SK-N-SH (cell line): ENCODE measurements at regions not wholly inside any gene's neighbourhood (a gene's known extent, or its start where the extent isn't known, plus 50 kb on each side); places are given as distances from the start of the nearest gene placed in this dataset.
"Not testable (repeated sequence)": the region's sequence is repeated elsewhere in the genome, so short reads cannot be mapped to it uniquely, and the experiment has no call there.

Source experiments
- CTCF ChIA-PET: fragments of 300-600, 350-600 bp; formaldehyde crosslinking; extraction: SDS; loops from one replicate; lab custom pipeline; 2021; lab: Yijun Ruan, JAX
- POLR2A ChIA-PET: fragments of 350-600 bp; sonication (Branson Sonifier 250); formaldehyde crosslinking; extraction: SDS; loops from one replicate; lab custom pipeline; 2020; ENCODE audit warnings: antibody characterized with exemption, inconsistent platforms; lab: Yijun Ruan, JAX
- DNase-seq: peaks from one replicate; pipeline ENCODE4 v3.0.0; 2012
- H2AFZ ChIP-seq: fragments of 200-600 bp; sonication (generic); 2 replicates; pipeline ENCODE4 v1.8.1; 2016; ENCODE audit warnings: antibody characterized with exemption, mild to moderate bottlenecking, low read depth
- H3F3A ChIP-seq: fragments of 200-600 bp; sonication (generic); replicated peaks from 2 replicates; pipeline ENCODE3; 2016; ENCODE audit warnings: antibody characterized with exemption, mild to moderate bottlenecking; ENCODE audit not compliant: insufficient read depth
- H3K27ac ChIP-seq, 2 experiments: fragments of 200-500 bp in 1 of 2; fragments of 200-600 bp in 1 of 2; sonication (Bioruptor generic) in 1 of 2; sonication (generic), shearing (Covaris generic) in 1 of 2; 2 replicates each; pipeline versions ENCODE4 v1.5.1 to v1.6.1; 2014 to 2016; ENCODE audit warnings: low read depth in 2 of 2, inconsistent platforms in 1 of 2, low read length in 1 of 2, mild to moderate bottlenecking in 1 of 2, mixed read lengths in 1 of 2
- H3K27me3 ChIP-seq: fragments of 200-600 bp; sonication (generic), shearing (Covaris generic); 2 replicates; pipeline ENCODE4 v1.6.1; 2016; ENCODE audit warnings: mixed run types; ENCODE audit not compliant: insufficient read depth
- H3K36me3 ChIP-seq, 2 experiments: fragments of 200-500 bp in 1 of 2; fragments of 200-600 bp in 1 of 2; sonication (Bioruptor generic) in 1 of 2; sonication (generic) in 1 of 2; replicated peaks in 1 of 2; 2 replicates each; pipeline versions ENCODE3 to v1.5.1; 2014 to 2016; ENCODE audit warnings: low read length in 1 of 2, mild to moderate bottlenecking in 1 of 2; ENCODE audit not compliant: insufficient read depth in 2 of 2, control insufficient read depth in 1 of 2
- H3K4me1 ChIP-seq, 2 experiments: fragments of 200-500 bp in 1 of 2; fragments of 200-600 bp in 1 of 2; sonication (Bioruptor generic) in 1 of 2; sonication (generic), shearing (Covaris generic) in 1 of 2; 2 replicates each; pipeline versions ENCODE4 v1.5.1 to v1.6.1; 2014 to 2016; ENCODE audit warnings: low read depth in 1 of 2, low read length in 1 of 2, mixed run types in 1 of 2; ENCODE audit not compliant: insufficient read depth in 2 of 2, control insufficient read depth in 1 of 2
- H3K4me2 ChIP-seq: fragments of 200-600 bp; sonication (generic), shearing (Covaris generic); 2 replicates; pipeline ENCODE4 v1.6.1; 2017; ENCODE audit warnings: mixed run types
- H3K4me3 ChIP-seq, 2 experiments: fragments of 200-500 bp in 1 of 2; fragments of 200-600 bp in 1 of 2; sonication (Bioruptor generic) in 1 of 2; sonication (generic), shearing (Covaris generic) in 1 of 2; 2 replicates each; pipeline versions ENCODE4 v1.5.1 to v1.8.1; 2014 to 2016; ENCODE audit warnings: low read depth in 2 of 2, inconsistent platforms in 1 of 2, low read length in 1 of 2, mild to moderate bottlenecking in 1 of 2, mixed read lengths in 1 of 2, moderate library complexity in 1 of 2
- H3K79me2 ChIP-seq: fragments of 200-600 bp; sonication (generic); 2 replicates; pipeline ENCODE4 v1.8.1; 2017; ENCODE audit warnings: mild to moderate bottlenecking; ENCODE audit not compliant: insufficient read depth
- H3K9ac ChIP-seq: fragments of 200-600 bp; sonication (generic); 2 replicates; pipeline ENCODE4 v1.6.1; 2017; ENCODE audit warnings: mixed run types
- H3K9me2 ChIP-seq: fragments of 200-600 bp; sonication (generic); 2 replicates; pipeline ENCODE4 v1.6.1; 2017; ENCODE audit warnings: mixed run types
- H3K9me3 ChIP-seq: fragments of 200-600 bp; sonication (generic); 2 replicates; pipeline ENCODE4 v1.6.1; 2017; ENCODE audit warnings: mixed run types, mild to moderate bottlenecking, moderate library complexity
- H4K20me1 ChIP-seq: fragments of 200-600 bp; sonication (generic); 2 replicates; pipeline ENCODE4 v1.6.1; 2017; ENCODE audit warnings: mild to moderate bottlenecking, mixed run types; ENCODE audit not compliant: insufficient read depth
- CHD2 ChIP-seq: fragments of 150-350 bp; IDR thresholded peaks from 2 replicates; pipeline ENCODE4 v1.6.1; 2018; ENCODE audit warnings: low read length; ENCODE audit not compliant: partially characterized antibody
- ELF1 ChIP-seq: IDR thresholded peaks from 2 replicates; pipeline ENCODE4 v1.4.0; 2012
- EZH2phosphoT487 ChIP-seq: fragments of 200-600 bp; sonication (generic); IDR thresholded peaks from 2 replicates; pipeline ENCODE4 v1.6.1; 2017; ENCODE audit warnings: low read depth, mixed run types, mild to moderate bottlenecking, antibody characterized with exemption, moderate library complexity, borderline replicate concordance
- FOSL2 ChIP-seq: IDR thresholded peaks from 2 replicates; pipeline ENCODE4 v1.4.0; 2012; ENCODE audit warnings: low read depth, mild to moderate bottlenecking, moderate library complexity, borderline replicate concordance
- FOXJ3 ChIP-seq: sonication (generic); formaldehyde crosslinking; IDR thresholded peaks from 2 replicates; pipeline ENCODE4 v1.5.1; 2020; ENCODE audit warnings: mild to moderate bottlenecking, missing genetic modification reagents
- FOXM1 ChIP-seq: IDR thresholded peaks from 2 replicates; pipeline ENCODE4 v1.4.0; 2012; ENCODE audit warnings: low read depth, mild to moderate bottlenecking
- GATA2 ChIP-seq: sonication (generic); formaldehyde crosslinking; IDR thresholded peaks from 2 replicates; pipeline ENCODE4 v1.5.0; 2020; ENCODE audit warnings: mild to moderate bottlenecking, missing genetic modification reagents
- JUND ChIP-seq: IDR thresholded peaks from 2 replicates; pipeline ENCODE4 v1.4.0; 2012
- MEF2A ChIP-seq: IDR thresholded peaks from 2 replicates; pipeline ENCODE4 v1.4.0; 2012; ENCODE audit warnings: low read depth, borderline replicate concordance
- NRF1 ChIP-seq: IDR thresholded peaks from 2 replicates; pipeline ENCODE4 v1.6.1; 2012; ENCODE audit warnings: low read depth, mild to moderate bottlenecking, low read length
- RAD21 ChIP-seq: IDR thresholded peaks from 2 replicates; pipeline ENCODE4 v1.6.1; 2012; ENCODE audit warnings: mild to moderate bottlenecking, low read length
- RCOR1 ChIP-seq: fragments of 150-350 bp; IDR thresholded peaks from 2 replicates; pipeline ENCODE4 v1.6.1; 2017; ENCODE audit warnings: antibody characterized with exemption, low read length
- RFX5 ChIP-seq: IDR thresholded peaks from 2 replicates; pipeline ENCODE4 v1.6.1; 2012; ENCODE audit warnings: mild to moderate bottlenecking, improper control_type of control experiment, low read length
- RXRA ChIP-seq: IDR thresholded peaks from 2 replicates; pipeline ENCODE4 v1.4.0; 2012; ENCODE audit warnings: low read depth, mild to moderate bottlenecking, borderline replicate concordance
- SIN3A ChIP-seq: IDR thresholded peaks from 2 replicates; pipeline ENCODE4 v1.6.1; 2012; ENCODE audit warnings: low read depth, mild to moderate bottlenecking, low read length, moderate library complexity, borderline replicate concordance
- SMC3 ChIP-seq: IDR thresholded peaks from 2 replicates; pipeline ENCODE4 v1.6.1; 2012; ENCODE audit warnings: low read depth, low read length, improper control_type of control experiment
- TAF1 ChIP-seq: IDR thresholded peaks from 2 replicates; pipeline ENCODE4 v1.6.1; 2012; ENCODE audit warnings: low read depth, mild to moderate bottlenecking, low read length, moderate library complexity, borderline replicate concordance
- WGBS: methylation state at CpG from one replicate; pipeline ENCODE4 v1.1.6; 2017; ENCODE audit warnings: low lambda C conversion rate; 5-methylcytosine and 5-hydroxymethylcytosine counted together
- TF ChIP-seq, protein P1 (sequence below): IDR thresholded peaks from 2 replicates; pipeline ENCODE4 v1.4.0; 2012; ENCODE audit warnings: low read depth
- TF ChIP-seq, protein P2 (sequence below): IDR thresholded peaks from 2 replicates; pipeline ENCODE4; 2012
- TF ChIP-seq, protein P3 (sequence below): fragments of 150-350 bp; IDR thresholded peaks from 2 replicates; pipeline ENCODE4 v1.6.1; 2017; ENCODE audit warnings: antibody characterized with exemption, low read length, low read depth, borderline replicate concordance
- TF ChIP-seq, protein P4 (sequence below): IDR thresholded peaks from 2 replicates; pipeline ENCODE4 v1.4.0; 2012; ENCODE audit warnings: low read depth, borderline replicate concordance

DNA sequence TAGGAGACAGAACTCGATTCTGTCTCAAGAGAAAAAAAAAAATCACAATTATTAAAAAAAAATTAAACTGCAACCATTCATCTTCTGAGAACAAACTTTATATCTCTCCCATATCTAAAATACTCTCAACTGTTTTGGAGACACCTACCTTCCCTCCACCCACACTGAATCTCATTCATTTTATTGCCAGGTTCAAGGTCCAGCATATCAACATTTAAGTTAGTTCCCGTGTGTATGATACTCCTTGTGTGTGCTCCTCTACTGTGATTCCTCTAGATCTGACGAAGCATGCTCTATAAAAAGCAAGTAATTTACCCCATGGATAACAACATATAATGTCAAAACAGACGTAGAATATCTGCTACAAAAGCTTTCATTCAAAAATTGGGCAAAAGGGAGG lies 351.8 kb upstream of the SORCS1 start:
- no peak overlapping the region for H3K4me3 ChIP-seq
- POLR2A ChIA-PET: no interaction called here
- no peak overlapping the region for H2AFZ ChIP-seq
- CTCF ChIA-PET: no interaction called here
- no peaks in the 10 kb centered on the region for H4K20me1 ChIP-seq
- H3K9me2 ChIP-seq: no peaks in the 10 kb centered on the region
- no peak overlapping the region for H3K9ac ChIP-seq
- H3K79me2 ChIP-seq: no peaks in the 10 kb centered on the region
- no peak overlapping the region for H3K4me2 ChIP-seq
- no peaks in the 10 kb centered on the region for H3F3A ChIP-seq
- H3K27me3 ChIP-seq: no peaks in the 10 kb centered on the region
- TF ChIP-seq NRF1: no peak
- no peak for TF ChIP-seq FOSL2
- TF ChIP-seq RCOR1: no peak
- TF ChIP-seq FOXJ3 (CRISPR knock-in tag): no peak
- no peak for TF ChIP-seq TAF1
- no peak for TF ChIP-seq RFX5
- TF ChIP-seq RAD21: no peak
- TF ChIP-seq, protein P1, sequence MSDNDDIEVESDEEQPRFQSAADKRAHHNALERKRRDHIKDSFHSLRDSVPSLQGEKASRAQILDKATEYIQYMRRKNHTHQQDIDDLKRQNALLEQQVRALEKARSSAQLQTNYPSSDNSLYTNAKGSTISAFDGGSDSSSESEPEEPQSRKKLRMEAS: no peak
- TF ChIP-seq MEF2A: no peak
- TF ChIP-seq SIN3A: no peak
- no peak for TF ChIP-seq CHD2
- TF ChIP-seq GATA2 (CRISPR knock-in tag): no peak
- DNase-seq: no peak
- no peaks in the 10 kb centered on the region for H3K4me1 ChIP-seq
- no peak overlapping the region for H3K27ac ChIP-seq
- H3K9me3 ChIP-seq: no peaks in the 10 kb centered on the region
- WGBS: 38% methylated on average over 4 of the region's 4 CpGs
- H3K36me3 ChIP-seq: no peaks in the 10 kb centered on the region

DNA sequence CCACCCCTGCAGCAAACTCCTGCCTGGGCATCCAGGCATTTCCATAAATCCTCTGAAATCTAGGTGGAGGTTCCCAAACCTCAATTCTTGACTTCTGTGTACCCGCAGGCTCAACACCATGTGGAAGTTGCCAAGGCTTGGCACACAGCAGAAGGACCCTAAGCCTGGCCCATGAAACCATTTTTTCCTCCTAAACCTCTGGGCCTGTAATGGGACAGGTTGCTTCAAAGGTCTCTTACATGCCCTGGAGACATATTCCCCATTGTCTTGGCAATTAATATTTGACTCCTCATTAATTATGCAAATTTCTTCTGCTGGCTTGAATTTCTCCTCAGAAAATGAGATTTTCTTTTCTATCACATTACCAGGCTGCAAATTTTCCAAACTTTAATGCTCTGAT lies 339.5 kb upstream of the SORCS1 start:
- H3K4me2 ChIP-seq, POLR2A ChIA-PET, CTCF ChIA-PET, H4K20me1 ChIP-seq, H2AFZ ChIP-seq, H3K9me3 ChIP-seq, H3K27me3 ChIP-seq, H3K4me1 ChIP-seq, H3K9ac ChIP-seq, H3K27ac ChIP-seq, H3K36me3 ChIP-seq, H3F3A ChIP-seq, H3K9me2 ChIP-seq, H3K79me2 ChIP-seq, DNase-seq, H3K4me3 ChIP-seq: not testable (repeated sequence)
- 0% methylated on average over 1 of the region's 1 CpG for WGBS

DNA sequence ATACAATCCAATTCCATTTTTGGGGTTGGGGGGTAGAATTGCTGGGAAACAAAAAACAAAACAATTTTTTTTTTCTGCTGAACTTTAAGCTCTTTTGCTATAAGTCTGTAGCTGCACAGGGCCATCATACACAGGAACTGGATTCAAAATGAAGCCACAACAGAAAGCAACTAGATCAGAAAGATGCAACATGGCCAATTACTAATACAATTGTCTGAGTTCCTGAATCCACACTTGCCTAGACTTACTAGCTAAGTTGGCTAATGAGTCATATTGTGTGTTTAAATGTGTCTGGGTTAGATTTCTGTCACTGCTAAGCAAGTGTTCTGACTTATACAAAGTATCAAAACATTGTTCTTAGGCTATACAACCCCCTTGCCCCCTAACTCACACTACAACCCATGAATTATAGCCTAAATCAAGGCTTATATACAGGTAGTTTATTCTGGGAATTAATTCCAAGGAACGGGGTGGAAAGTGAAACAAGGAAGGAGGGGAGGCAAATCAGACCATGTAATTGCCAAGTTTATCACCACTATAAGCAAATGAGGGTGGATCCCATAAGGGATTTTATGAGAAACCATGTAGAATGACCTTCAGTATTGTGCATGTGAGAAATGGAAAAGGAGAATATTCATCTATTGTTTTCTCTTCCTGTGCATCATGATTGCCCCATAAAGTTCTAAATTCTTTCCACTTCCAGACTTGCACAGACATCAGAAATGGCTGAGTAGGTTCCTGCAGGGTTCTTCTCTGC lies 337.9 kb upstream of the SORCS1 start:
- Histone ChIP-seq H3K4me1 (peaks cover 0 to 4% of the 10 kb centered on the region in 2 experiments; a peak in 1 of 4 replicates), H3F3A (no peaks in the 10 kb centered on the region), H3K27me3 (no peaks in the 10 kb centered on the region), H3K36me3 (no peaks in the 10 kb centered on the region), H3K4me2 (no peak overlapping the region), H4K20me1 (no peaks in the 10 kb centered on the region), H2AFZ (no peak overlapping the region), H3K9me2 (no peaks in the 10 kb centered on the region), H3K9me3 (no peaks in the 10 kb centered on the region), H3K9ac (no peak overlapping the region), H3K4me3 (no peak overlapping the region), H3K79me2 (no peaks in the 10 kb centered on the region), H3K27ac (no peak overlapping the region)
- POLR2A ChIA-PET: no interaction called here
- no peak for DNase-seq
- CTCF ChIA-PET: no interaction called here
- 33% methylated on average over 1 of the region's 1 CpG for WGBS
- TF ChIP-seq RAD21: no peak
- TF ChIP-seq, protein P1: no peak
- no peak for TF ChIP-seq SMC3
- no peak for TF ChIP-seq JUND
- TF ChIP-seq ELF1: no peak
- no peak for TF ChIP-seq FOSL2
- TF ChIP-seq RXRA: no peak
- TF ChIP-seq MEF2A: no peak
- TF ChIP-seq FOXM1: no peak
- TF ChIP-seq EZH2phosphoT487: no peak
- TF ChIP-seq, protein P2, sequence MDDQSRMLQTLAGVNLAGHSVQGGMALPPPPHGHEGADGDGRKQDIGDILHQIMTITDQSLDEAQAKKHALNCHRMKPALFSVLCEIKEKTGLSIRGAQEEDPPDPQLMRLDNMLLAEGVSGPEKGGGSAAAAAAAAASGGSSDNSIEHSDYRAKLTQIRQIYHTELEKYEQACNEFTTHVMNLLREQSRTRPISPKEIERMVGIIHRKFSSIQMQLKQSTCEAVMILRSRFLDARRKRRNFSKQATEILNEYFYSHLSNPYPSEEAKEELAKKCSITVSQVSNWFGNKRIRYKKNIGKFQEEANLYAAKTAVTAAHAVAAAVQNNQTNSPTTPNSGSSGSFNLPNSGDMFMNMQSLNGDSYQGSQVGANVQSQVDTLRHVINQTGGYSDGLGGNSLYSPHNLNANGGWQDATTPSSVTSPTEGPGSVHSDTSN: no peak
- TF ChIP-seq, protein P3, sequence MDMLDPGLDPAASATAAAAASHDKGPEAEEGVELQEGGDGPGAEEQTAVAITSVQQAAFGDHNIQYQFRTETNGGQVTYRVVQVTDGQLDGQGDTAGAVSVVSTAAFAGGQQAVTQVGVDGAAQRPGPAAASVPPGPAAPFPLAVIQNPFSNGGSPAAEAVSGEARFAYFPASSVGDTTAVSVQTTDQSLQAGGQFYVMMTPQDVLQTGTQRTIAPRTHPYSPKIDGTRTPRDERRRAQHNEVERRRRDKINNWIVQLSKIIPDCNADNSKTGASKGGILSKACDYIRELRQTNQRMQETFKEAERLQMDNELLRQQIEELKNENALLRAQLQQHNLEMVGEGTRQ: no peak
- TF ChIP-seq, protein P4, sequence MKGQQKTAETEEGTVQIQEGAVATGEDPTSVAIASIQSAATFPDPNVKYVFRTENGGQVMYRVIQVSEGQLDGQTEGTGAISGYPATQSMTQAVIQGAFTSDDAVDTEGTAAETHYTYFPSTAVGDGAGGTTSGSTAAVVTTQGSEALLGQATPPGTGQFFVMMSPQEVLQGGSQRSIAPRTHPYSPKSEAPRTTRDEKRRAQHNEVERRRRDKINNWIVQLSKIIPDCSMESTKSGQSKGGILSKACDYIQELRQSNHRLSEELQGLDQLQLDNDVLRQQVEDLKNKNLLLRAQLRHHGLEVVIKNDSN: no peak
